T47D (cell line): ENCODE measurements at regions not wholly inside any gene's neighbourhood (a gene's known extent, or its start where the extent isn't known, plus 50 kb on each side); places are given as distances from the start of the nearest gene placed in this dataset.

Experiments used
- DNase-seq, 2 experiments: peaks; one replicate each; pipeline versions ENCODE4 v3.0.0 to v3.0.0-alpha.2; 2011 to 2012; ENCODE audit warnings: low read depth in 1 of 2, low spot score in 1 of 2
- JUND ChIP-seq: IDR thresholded peaks from 2 replicates; pipeline ENCODE4 v1.6.1; 2012; ENCODE audit warnings: low read depth
- in situ Hi-C: cut with HindIII; loops from 2 replicates; pipeline ENCODE4 v1.10.0; 2016; ENCODE audit warnings: low sequenced_read_pairs, low pct_unique_long_range_greater_than_20kb

GRCh38 chrX:82466994-82467393 is 1041.1 kb upstream of the POU3F4 start:
- DNase-seq: no peak
- in situ Hi-C loops: no loop called here
- no peak for TF ChIP-seq JUND
